Keratinocyte (primary cell): ENCODE measurements at regions not wholly inside any gene's neighbourhood (a gene's known extent, or its start where the extent isn't known, plus 50 kb on each side); places are given as distances from the start of the nearest gene placed in this dataset.

Source experiments
- DNase-seq: peaks from one replicate; pipeline ENCODE4 v3.0.0-alpha.2; 2011; ENCODE audit warnings: low read depth, missing footprints, low spot score
- FAIRE-seq: peaks from 2 replicates; lab custom pipeline; 2011; peaks lifted over from hg19 to GRCh38; lab: Jason Lieb, UNC
- H2AFZ ChIP-seq: 2 replicates; pipeline ENCODE4 v1.6.0; 2012; ENCODE audit warnings: low read length, control low read depth, inconsistent platforms; ENCODE audit not compliant: control insufficient read depth
- H3K27ac ChIP-seq: 2 replicates; pipeline ENCODE4 v1.5.1; 2011; ENCODE audit warnings: low read length; ENCODE audit not compliant: control insufficient read depth, insufficient read depth
- H3K27me3 ChIP-seq: 3 replicates; pipeline ENCODE4 v1.6.0; 2011; ENCODE audit warnings: low read length; ENCODE audit not compliant: control insufficient read depth, insufficient read depth; ENCODE audit errors: extremely low read depth
- H3K36me3 ChIP-seq, 2 experiments: 2 replicates in 1 of 2; 3 replicates in 1 of 2; pipeline ENCODE4 v1.5.1; 2011; ENCODE audit warnings: low read length in 2 of 2, mild to moderate bottlenecking in 1 of 2; ENCODE audit not compliant: control insufficient read depth in 2 of 2, insufficient read depth in 2 of 2; ENCODE audit errors: extremely low read depth in 1 of 2
- H3K4me1 ChIP-seq: 3 replicates; pipeline ENCODE4 v1.5.1; 2011; ENCODE audit warnings: low read length; ENCODE audit not compliant: control insufficient read depth, insufficient read depth; ENCODE audit errors: extremely low read depth
- H3K4me2 ChIP-seq: 3 replicates; pipeline ENCODE4 v1.6.0; 2011; ENCODE audit warnings: low read depth, low read length; ENCODE audit not compliant: control insufficient read depth, insufficient read depth; ENCODE audit errors: extremely low read depth
- H3K4me3 ChIP-seq, 3 experiments: fragments of 200-600 bp in 1 of 3; sonication (generic) in 1 of 3; 2 replicates in 2 of 3; 3 replicates in 1 of 3; pipeline ENCODE4 v1.5.1; 2011 to 2016; ENCODE audit warnings: low read length in 3 of 3, mild to moderate bottlenecking in 3 of 3, control low read depth in 2 of 3, inconsistent platforms in 1 of 3, low read depth in 1 of 3, mixed read lengths in 1 of 3, mixed run types in 1 of 3, moderate library complexity in 1 of 3; ENCODE audit not compliant: control insufficient read depth in 2 of 3, insufficient read depth in 2 of 3; ENCODE audit errors: extremely low read depth in 1 of 3
- H3K79me2 ChIP-seq: 2 replicates; pipeline ENCODE4 v1.6.0; 2012; ENCODE audit warnings: low read length; ENCODE audit not compliant: control insufficient read depth, insufficient read depth
- H3K9ac ChIP-seq: 3 replicates; pipeline ENCODE4 v1.6.0; 2011; ENCODE audit warnings: low read length; ENCODE audit not compliant: control insufficient read depth, insufficient read depth; ENCODE audit errors: extremely low read depth
- H3K9me1 ChIP-seq: 3 replicates; pipeline ENCODE4 v1.6.0; 2011; ENCODE audit warnings: low read length; ENCODE audit not compliant: control insufficient read depth, insufficient read depth; ENCODE audit errors: extremely low read depth
- H3K9me3 ChIP-seq: 2 replicates; pipeline ENCODE4 v1.5.1; 2012; ENCODE audit warnings: low read depth, low read length; ENCODE audit not compliant: control insufficient read depth
- H4K20me1 ChIP-seq: 3 replicates; pipeline ENCODE4 v1.6.0; 2011; ENCODE audit warnings: low read length; ENCODE audit not compliant: control insufficient read depth, insufficient read depth; ENCODE audit errors: extremely low read depth
- EZH2 ChIP-seq: IDR thresholded peaks from one replicate; pipeline ENCODE4 v1.6.1; 2012; ENCODE audit warnings: inconsistent platforms, mild to moderate bottlenecking, low read length, moderate library complexity
- dilution Hi-C: fragments of 300-500 bp; cut with MboI; formaldehyde crosslinking; loops from one replicate; pipeline ENCODE4 v1.7.0; 2020; ENCODE audit warnings: low sequenced_read_pairs; ENCODE audit not compliant: extremely low pct_ligation_motif_present
- TF ChIP-seq, protein P1 (sequence below), 3 experiments: IDR thresholded peaks in 1 of 3; conservative IDR thresholded peaks in 1 of 3; optimal IDR thresholded peaks in 1 of 3; 2 replicates in 2 of 3; 3 replicates in 1 of 3; pipeline versions ENCODE3 to v1.5.1; 2011; ENCODE audit warnings: low read length in 3 of 3, mild to moderate bottlenecking in 3 of 3, moderate library complexity in 2 of 3, control low read depth in 1 of 3, inconsistent platforms in 1 of 3; ENCODE audit not compliant: insufficient read depth in 2 of 3; ENCODE audit errors: extremely low read depth in 1 of 3

GRCh38 chr20:63060057-63060991 is 53.6 kb upstream of the BHLHE23 start:
- no peak overlapping the region for H2AFZ ChIP-seq
- peaks cover 4% of the 10 kb centered on the region for H3K27me3 ChIP-seq
- dilution Hi-C loops = no loop called here
- no peak overlapping the region for H3K9ac ChIP-seq
- DNase-seq (no peak), FAIRE-seq (no peak)
- no peak overlapping the region for H3K27ac ChIP-seq
- no peaks in the 10 kb centered on the region for H3K79me2 ChIP-seq
- no peaks in the 10 kb centered on the region for H3K9me1 ChIP-seq
- no peak overlapping the region for H3K4me3 ChIP-seq
- TF ChIP-seq EZH2 = no peak
- TF ChIP-seq, protein P1, sequence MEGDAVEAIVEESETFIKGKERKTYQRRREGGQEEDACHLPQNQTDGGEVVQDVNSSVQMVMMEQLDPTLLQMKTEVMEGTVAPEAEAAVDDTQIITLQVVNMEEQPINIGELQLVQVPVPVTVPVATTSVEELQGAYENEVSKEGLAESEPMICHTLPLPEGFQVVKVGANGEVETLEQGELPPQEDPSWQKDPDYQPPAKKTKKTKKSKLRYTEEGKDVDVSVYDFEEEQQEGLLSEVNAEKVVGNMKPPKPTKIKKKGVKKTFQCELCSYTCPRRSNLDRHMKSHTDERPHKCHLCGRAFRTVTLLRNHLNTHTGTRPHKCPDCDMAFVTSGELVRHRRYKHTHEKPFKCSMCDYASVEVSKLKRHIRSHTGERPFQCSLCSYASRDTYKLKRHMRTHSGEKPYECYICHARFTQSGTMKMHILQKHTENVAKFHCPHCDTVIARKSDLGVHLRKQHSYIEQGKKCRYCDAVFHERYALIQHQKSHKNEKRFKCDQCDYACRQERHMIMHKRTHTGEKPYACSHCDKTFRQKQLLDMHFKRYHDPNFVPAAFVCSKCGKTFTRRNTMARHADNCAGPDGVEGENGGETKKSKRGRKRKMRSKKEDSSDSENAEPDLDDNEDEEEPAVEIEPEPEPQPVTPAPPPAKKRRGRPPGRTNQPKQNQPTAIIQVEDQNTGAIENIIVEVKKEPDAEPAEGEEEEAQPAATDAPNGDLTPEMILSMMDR (optimal IDR thresholded peaks at IDR 0.05 in 1 of 3, IDR thresholded peaks at IDR 0.05 in 1 of 3, conservative IDR thresholded peaks at IDR 0.05 in 1 of 3; ENCODE audit: extremely low read depth in 1 of 3, insufficient read depth in 2 of 3, low read length in 3 of 3) = no peak
- peaks cover 10% of the 10 kb centered on the region for H3K9me3 ChIP-seq
- no peaks in the 10 kb centered on the region for H3K36me3 ChIP-seq
- H3K4me1 ChIP-seq = no peaks in the 10 kb centered on the region
- H4K20me1 ChIP-seq = no peaks in the 10 kb centered on the region
- no peak overlapping the region for H3K4me2 ChIP-seq

- no peak overlapping the region for H2AFZ ChIP-seq
- H3K4me1 ChIP-seq = no peaks in the 10 kb centered on the region
- H3K36me3 ChIP-seq = no peaks in the 10 kb centered on the region
- H3K4me2 ChIP-seq = no peak overlapping the region
- H3K4me3 ChIP-seq = no peak overlapping the region
- no peak for DNase-seq
- H3K9ac ChIP-seq = no peak overlapping the region
- no peak overlapping the region for H3K27ac ChIP-seq
- H3K27me3 ChIP-seq = peaks cover 4% of the 10 kb centered on the region
- peaks cover 10% of the 10 kb centered on the region for H3K9me3 ChIP-seq
- no peaks in the 10 kb centered on the region for H3K79me2 ChIP-seq
- no peak for TF ChIP-seq EZH2
- TF ChIP-seq, protein P1 (optimal IDR thresholded peaks at IDR 0.05 in 1 of 3, IDR thresholded peaks at IDR 0.05 in 1 of 3, conservative IDR thresholded peaks at IDR 0.05 in 1 of 3; ENCODE audit: extremely low read depth in 1 of 3, insufficient read depth in 2 of 3, low read length in 3 of 3) = no peak
- H4K20me1 ChIP-seq = no peaks in the 10 kb centered on the region
- no peak for FAIRE-seq
- H3K9me1 ChIP-seq = no peaks in the 10 kb centered on the region
- dilution Hi-C loops = no loop called here
Observed at GRCh38 chr20:63059684-63060056, 52.9 kb upstream of the BHLHE23 start.
